DND-41 (cell line): ENCODE measurements at regions not wholly inside any gene's neighbourhood (a gene's known extent, or its start where the extent isn't known, plus 50 kb on each side); places are given as distances from the start of the nearest gene placed in this dataset.
"Not testable (repeated sequence)": the region's sequence is repeated elsewhere in the genome, so short reads cannot be mapped to it uniquely, and the experiment has no call there.

Source experiments
- CTCF ChIP-seq: IDR thresholded peaks from 2 replicates; pipeline ENCODE4 v1.5.1; 2012; ENCODE audit warnings: borderline replicate concordance, low read length, moderate library complexity, mild to moderate bottlenecking; ENCODE audit not compliant: poor library complexity, severe bottlenecking; ENCODE audit errors: extremely low read depth
- EZH2 ChIP-seq: IDR thresholded peaks from 3 replicates; pipeline ENCODE4 v1.6.1; 2012; ENCODE audit warnings: borderline replicate concordance, low read depth, mild to moderate bottlenecking, moderate library complexity, low read length, inconsistent platforms; ENCODE audit not compliant: severe bottlenecking

GRCh38 chr22:12584874-12585273 lies 2943.1 kb upstream of the OR11H1 start:
- TF ChIP-seq CTCF, EZH2: not testable (repeated sequence)
